Panc1 (cell line): ENCODE measurements at regions not wholly inside any gene's neighbourhood (a gene's known extent, or its start where the extent isn't known, plus 50 kb on each side); places are given as distances from the start of the nearest gene placed in this dataset.

ENCODE experiments used
- ATAC-seq: fragments of 200-7000 bp; cut with Tn5 transposase; 2 replicates; pipeline ENCODE4 v1.9.1; 2020; ENCODE audit warnings: mild to moderate bottlenecking, moderate library complexity
- BruUV-seq: library from RNA; stranded (reverse); fragments of 400-500 nt; replicated peaks from 2 replicates; lab custom pipeline; 2021; lab: Mats Ljungman, UMichigan
- CTCF ChIA-PET: fragments of 300-600 bp; sonication (Branson Sonifier 250); formaldehyde crosslinking; loops from one replicate; lab custom pipeline; 2022; ENCODE audit warnings: antibody characterized with exemption; lab: Charles Lee
- POLR2A ChIA-PET: fragments of 300-600 bp; sonication (Branson Sonifier 250); formaldehyde crosslinking; loops from one replicate; lab custom pipeline; 2022; ENCODE audit warnings: antibody characterized with exemption; lab: Charles Lee
- DNase-seq: peaks from one replicate; pipeline ENCODE4 v3.0.0-alpha.2; 2010; ENCODE audit warnings: low read depth, low spot score
- H3K27ac ChIP-seq: 2 replicates; pipeline ENCODE4 v1.5.1; 2011; ENCODE audit warnings: mild to moderate bottlenecking, low read length, inconsistent platforms
- H3K27me3 ChIP-seq: fragments of 200-500 bp; sonication (Bioruptor generic); 2 replicates; pipeline ENCODE4 v1.6.0; 2014; ENCODE audit warnings: low read length, inconsistent platforms; ENCODE audit not compliant: control insufficient read depth, insufficient read depth
- H3K36me3 ChIP-seq: fragments of 200-500 bp; sonication (Bioruptor generic); 2 replicates; pipeline ENCODE4 v1.5.1; 2014; ENCODE audit warnings: inconsistent platforms, mild to moderate bottlenecking, low read length, moderate library complexity; ENCODE audit not compliant: control insufficient read depth, insufficient read depth
- H3K4me1 ChIP-seq: 2 replicates; pipeline ENCODE4 v1.5.1; 2011; ENCODE audit warnings: inconsistent platforms, mild to moderate bottlenecking, low read length, moderate library complexity; ENCODE audit not compliant: control insufficient read depth, insufficient read depth
- H3K4me3 ChIP-seq, 2 experiments: 2 replicates each; pipeline ENCODE4 v1.5.1; 2011 to 2012; ENCODE audit warnings: low read depth in 2 of 2, low read length in 2 of 2, mild to moderate bottlenecking in 2 of 2, inconsistent platforms in 1 of 2, moderate library complexity in 1 of 2
- H3K9me3 ChIP-seq: fragments of 200-500 bp; sonication (Bioruptor generic); 2 replicates; pipeline ENCODE4 v1.5.1; 2014; ENCODE audit warnings: low read depth, mild to moderate bottlenecking, inconsistent platforms, low read length, moderate library complexity; ENCODE audit not compliant: control insufficient read depth, insufficient read depth
- POLR2AphosphoS5 ChIP-seq: IDR thresholded peaks from 2 replicates; pipeline ENCODE4 v1.6.1; 2012; ENCODE audit warnings: mild to moderate bottlenecking, low read depth, low read length, moderate library complexity
- SIN3A ChIP-seq: IDR thresholded peaks from 2 replicates; pipeline ENCODE4 v1.6.1; 2012; ENCODE audit warnings: low read depth, mild to moderate bottlenecking, low read length, moderate library complexity, borderline replicate concordance; ENCODE audit not compliant: insufficient read depth
- TCF7L2 ChIP-seq: IDR thresholded peaks from 2 replicates; pipeline ENCODE4 v1.6.1; 2011; ENCODE audit warnings: mild to moderate bottlenecking, low read depth, low read length, inconsistent platforms
- in situ Hi-C: cut with HindIII; loops from 2 replicates; pipeline ENCODE4 v1.10.0; 2016; ENCODE audit warnings: low sequenced_read_pairs, low pct_unique_long_range_greater_than_20kb
- intact Hi-C: fragments of 100-400 bp; cut with micrococcal nuclease; formaldehyde crosslinking; loops from one replicate; pipeline ENCODE4 v1.10.0; 2022; ENCODE audit not compliant: unreplicated experiment
- TF ChIP-seq, protein P1 (sequence below): fragments of 450-650 bp; IDR thresholded peaks from 2 replicates; pipeline ENCODE4 v1.5.1; 2017; ENCODE audit warnings: mild to moderate bottlenecking
- TF ChIP-seq, protein P2 (sequence below), 2 experiments: IDR thresholded peaks; 2 replicates each; pipeline ENCODE4 v1.6.1; 2011 to 2012; ENCODE audit warnings: low read depth in 2 of 2, control low read depth in 1 of 2, low read length in 1 of 2, mild to moderate bottlenecking in 1 of 2, moderate library complexity in 1 of 2; ENCODE audit not compliant: insufficient read depth in 1 of 2

DNA sequence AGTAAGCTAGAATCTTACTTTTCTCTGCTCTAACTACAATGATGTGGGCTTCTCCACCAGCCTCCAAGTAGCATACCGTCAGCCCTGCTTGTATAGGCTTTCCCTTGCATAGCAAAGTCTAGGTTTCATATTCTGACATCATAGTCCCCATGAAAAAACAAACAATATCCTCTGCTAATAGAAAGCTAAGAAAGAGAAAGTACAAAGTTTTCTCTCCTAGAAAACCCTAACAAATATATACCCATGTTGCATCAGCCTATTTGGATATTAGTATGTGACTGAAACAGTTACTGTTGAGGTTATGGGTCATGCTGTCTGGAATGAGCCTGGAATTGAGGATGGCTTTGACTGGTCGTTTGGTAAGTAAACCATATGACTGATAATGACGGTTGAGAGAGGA is 1696.0 kb downstream of the MAT2B start:
- no peak for ATAC-seq
- DNase-seq = no peak
- Histone ChIP-seq H3K4me1 (no peaks in the 10 kb centered on the region), H3K27me3 (no peaks in the 10 kb centered on the region), H3K27ac (no peak overlapping the region), H3K36me3 (no peaks in the 10 kb centered on the region), H3K4me3 (no peak overlapping the region), H3K9me3 (no peaks in the 10 kb centered on the region)
- in situ Hi-C loops (no loop called here), intact Hi-C loops (loop anchor here (10.0 kb wide), 2 partner anchors 527 to 1637 kb away; no protein-coding TSS in a partner anchor)
- no TSS peak for BruUV-seq
- TF ChIP-seq POLR2AphosphoS5 (no peak), TCF7L2 (no peak)
- TF ChIP-seq, protein P1, sequence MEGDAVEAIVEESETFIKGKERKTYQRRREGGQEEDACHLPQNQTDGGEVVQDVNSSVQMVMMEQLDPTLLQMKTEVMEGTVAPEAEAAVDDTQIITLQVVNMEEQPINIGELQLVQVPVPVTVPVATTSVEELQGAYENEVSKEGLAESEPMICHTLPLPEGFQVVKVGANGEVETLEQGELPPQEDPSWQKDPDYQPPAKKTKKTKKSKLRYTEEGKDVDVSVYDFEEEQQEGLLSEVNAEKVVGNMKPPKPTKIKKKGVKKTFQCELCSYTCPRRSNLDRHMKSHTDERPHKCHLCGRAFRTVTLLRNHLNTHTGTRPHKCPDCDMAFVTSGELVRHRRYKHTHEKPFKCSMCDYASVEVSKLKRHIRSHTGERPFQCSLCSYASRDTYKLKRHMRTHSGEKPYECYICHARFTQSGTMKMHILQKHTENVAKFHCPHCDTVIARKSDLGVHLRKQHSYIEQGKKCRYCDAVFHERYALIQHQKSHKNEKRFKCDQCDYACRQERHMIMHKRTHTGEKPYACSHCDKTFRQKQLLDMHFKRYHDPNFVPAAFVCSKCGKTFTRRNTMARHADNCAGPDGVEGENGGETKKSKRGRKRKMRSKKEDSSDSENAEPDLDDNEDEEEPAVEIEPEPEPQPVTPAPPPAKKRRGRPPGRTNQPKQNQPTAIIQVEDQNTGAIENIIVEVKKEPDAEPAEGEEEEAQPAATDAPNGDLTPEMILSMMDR = no peak
- CTCF ChIA-PET = no interaction called here
- POLR2A ChIA-PET = no interaction called here

DNA sequence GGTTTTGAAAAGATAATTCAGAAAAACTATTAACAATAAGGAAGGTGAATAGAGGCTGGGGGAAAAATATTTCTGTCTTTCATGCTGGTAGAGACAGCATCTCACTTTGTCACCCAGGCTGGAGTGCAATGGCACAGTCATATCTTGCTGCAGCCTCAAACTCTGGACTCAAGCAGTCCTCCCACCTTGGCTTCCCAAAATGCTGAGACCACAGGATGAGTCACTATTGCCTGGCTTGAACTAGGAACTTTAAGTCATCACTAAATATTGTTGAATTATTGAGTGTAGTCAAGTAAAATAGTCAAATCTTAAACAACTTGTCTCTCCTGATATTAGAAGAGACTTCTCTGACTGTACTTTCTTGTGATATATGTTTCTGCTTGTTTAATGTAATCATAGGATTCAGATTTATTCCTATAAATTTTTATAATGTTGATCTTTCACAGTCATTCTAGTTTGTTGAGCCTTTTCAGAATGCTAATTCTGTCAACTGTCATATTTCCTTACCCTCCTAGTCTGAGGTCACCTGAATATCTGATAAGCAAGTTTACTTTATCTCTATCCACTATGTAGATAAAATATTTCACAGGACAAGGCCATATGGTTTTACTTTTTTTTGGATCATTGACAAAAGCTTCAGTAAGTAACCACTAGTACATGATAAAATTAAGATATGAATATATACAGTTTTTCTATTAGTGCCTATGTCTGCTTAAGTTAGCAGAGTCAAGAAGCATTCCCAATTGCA is 1696.5 kb downstream of the MAT2B start:
- no peak overlapping the region for H3K27ac ChIP-seq
- no peaks in the 10 kb centered on the region for H3K9me3 ChIP-seq
- in situ Hi-C loops = no loop called here
- ATAC-seq = no peak
- no peak for DNase-seq
- CTCF ChIA-PET = no interaction called here
- BruUV-seq = no TSS peak
- H3K4me1 ChIP-seq = no peaks in the 10 kb centered on the region
- no peaks in the 10 kb centered on the region for H3K27me3 ChIP-seq
- intact Hi-C loops = loop anchor here (10.0 kb wide), 2 partner anchors 527 to 1637 kb away; no protein-coding TSS in a partner anchor
- H3K4me3 ChIP-seq = no peak overlapping the region
- POLR2A ChIA-PET = no interaction called here
- TF ChIP-seq SIN3A (no peak), POLR2AphosphoS5 (no peak), TCF7L2 (no peak)
- TF ChIP-seq, protein P2, sequence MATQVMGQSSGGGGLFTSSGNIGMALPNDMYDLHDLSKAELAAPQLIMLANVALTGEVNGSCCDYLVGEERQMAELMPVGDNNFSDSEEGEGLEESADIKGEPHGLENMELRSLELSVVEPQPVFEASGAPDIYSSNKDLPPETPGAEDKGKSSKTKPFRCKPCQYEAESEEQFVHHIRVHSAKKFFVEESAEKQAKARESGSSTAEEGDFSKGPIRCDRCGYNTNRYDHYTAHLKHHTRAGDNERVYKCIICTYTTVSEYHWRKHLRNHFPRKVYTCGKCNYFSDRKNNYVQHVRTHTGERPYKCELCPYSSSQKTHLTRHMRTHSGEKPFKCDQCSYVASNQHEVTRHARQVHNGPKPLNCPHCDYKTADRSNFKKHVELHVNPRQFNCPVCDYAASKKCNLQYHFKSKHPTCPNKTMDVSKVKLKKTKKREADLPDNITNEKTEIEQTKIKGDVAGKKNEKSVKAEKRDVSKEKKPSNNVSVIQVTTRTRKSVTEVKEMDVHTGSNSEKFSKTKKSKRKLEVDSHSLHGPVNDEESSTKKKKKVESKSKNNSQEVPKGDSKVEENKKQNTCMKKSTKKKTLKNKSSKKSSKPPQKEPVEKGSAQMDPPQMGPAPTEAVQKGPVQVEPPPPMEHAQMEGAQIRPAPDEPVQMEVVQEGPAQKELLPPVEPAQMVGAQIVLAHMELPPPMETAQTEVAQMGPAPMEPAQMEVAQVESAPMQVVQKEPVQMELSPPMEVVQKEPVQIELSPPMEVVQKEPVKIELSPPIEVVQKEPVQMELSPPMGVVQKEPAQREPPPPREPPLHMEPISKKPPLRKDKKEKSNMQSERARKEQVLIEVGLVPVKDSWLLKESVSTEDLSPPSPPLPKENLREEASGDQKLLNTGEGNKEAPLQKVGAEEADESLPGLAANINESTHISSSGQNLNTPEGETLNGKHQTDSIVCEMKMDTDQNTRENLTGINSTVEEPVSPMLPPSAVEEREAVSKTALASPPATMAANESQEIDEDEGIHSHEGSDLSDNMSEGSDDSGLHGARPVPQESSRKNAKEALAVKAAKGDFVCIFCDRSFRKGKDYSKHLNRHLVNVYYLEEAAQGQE (IDR thresholded peaks at IDR 0.05; ENCODE audit: insufficient read depth in 1 of 2, low read depth in 2 of 2, low read length in 1 of 2) = no peak
- TF ChIP-seq, protein P1 = no peak
- no peaks in the 10 kb centered on the region for H3K36me3 ChIP-seq
